Retinal pigment epithelial cell (primary cell): ENCODE measurements at regions not wholly inside any gene's neighbourhood (a gene's known extent, or its start where the extent isn't known, plus 50 kb on each side); places are given as distances from the start of the nearest gene placed in this dataset.
"Not testable (repeated sequence)": the region's sequence is repeated elsewhere in the genome, so short reads cannot be mapped to it uniquely, and the experiment has no call there.

Experiments
- DNase-seq: peaks from one replicate; pipeline ENCODE4 v3.0.0-alpha.2; 2010; ENCODE audit warnings: low read depth
- H3K4me3 ChIP-seq: 2 replicates; pipeline ENCODE4 v1.5.1; 2011; ENCODE audit warnings: mild to moderate bottlenecking, low read length, control low read depth, moderate library complexity

DNA sequence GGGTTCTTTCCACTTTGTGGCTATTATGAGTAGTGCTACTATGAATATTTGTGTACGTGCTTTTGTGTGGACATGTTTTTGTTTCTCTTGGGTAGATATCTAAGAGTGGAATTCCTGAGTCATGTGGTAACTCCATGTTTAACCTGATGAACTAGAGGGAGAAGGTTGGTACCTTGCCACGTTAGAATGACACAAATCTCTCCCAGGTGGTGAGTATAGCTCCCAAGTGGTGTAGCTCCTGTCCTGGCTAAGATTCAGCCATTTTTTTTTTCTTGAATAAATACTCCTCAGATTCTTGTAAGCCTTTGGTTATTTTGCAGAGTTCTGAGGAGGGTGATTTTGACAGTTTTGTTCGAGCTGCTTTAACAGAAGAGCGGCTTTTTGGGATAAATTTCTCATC lies 83.2 kb upstream of the DPP6 start:
- H3K4me3 ChIP-seq, DNase-seq: not testable (repeated sequence)

GRCh38 chr7:153974603-153975002 lies 77.6 kb upstream of the DPP6 start:
- not testable (repeated sequence) for DNase-seq, H3K4me3 ChIP-seq

DNA sequence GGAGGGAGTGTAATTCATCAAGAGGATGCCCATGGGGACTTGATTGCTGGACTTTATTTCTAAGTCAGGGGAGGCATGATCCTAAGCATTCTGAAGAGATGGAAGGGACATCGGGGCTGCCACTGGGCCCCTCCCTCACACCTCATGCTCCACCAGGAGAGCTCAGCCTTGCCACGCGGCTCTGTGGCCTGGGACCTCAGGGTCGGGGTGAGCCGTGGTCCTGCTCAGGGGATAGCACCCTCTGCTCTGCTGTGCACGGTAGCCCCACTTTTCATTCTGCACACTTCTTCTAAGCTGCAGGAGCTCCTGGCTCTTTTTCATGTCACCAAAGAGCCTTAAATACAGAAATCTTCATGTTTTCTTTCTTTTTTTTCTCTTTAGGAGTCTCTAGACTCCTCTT lies 75.5 kb upstream of the DPP6 start:
- H3K4me3 ChIP-seq, DNase-seq: not testable (repeated sequence)

GRCh38 chr7:153983186-153983585 lies 69.0 kb upstream of the DPP6 start:
- not testable (repeated sequence) for H3K4me3 ChIP-seq, DNase-seq

DNA sequence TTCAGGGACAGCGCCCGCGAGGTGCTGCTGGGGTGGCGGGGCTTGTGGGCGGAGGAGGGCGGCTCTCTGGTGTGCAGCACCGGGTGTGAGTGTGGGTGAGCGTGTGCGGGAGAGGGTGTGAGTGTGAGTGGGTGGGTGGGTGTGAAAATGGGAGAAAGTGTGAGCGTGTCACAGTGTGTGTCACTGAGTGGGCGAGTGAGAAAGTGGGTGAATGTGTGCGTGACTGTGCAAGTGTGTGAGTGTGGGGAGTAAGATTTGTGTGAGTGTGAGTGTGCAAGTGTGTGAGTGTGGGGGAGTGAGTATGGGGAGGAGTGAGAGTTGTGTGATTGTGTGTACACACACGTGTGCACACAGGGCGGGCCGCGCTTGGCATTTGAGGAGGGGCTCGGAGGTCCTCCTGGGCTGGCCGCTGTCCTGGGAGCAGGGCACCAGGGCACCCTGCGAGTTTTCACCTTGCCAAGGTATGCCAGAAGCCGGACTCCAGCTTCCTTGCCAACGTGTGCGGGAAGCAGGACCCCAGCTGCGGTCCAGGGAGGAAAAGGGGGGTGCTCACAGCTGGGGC lies 63.1 kb upstream of the DPP6 start:
- DNase-seq, H3K4me3 ChIP-seq: not testable (repeated sequence)

DNA sequence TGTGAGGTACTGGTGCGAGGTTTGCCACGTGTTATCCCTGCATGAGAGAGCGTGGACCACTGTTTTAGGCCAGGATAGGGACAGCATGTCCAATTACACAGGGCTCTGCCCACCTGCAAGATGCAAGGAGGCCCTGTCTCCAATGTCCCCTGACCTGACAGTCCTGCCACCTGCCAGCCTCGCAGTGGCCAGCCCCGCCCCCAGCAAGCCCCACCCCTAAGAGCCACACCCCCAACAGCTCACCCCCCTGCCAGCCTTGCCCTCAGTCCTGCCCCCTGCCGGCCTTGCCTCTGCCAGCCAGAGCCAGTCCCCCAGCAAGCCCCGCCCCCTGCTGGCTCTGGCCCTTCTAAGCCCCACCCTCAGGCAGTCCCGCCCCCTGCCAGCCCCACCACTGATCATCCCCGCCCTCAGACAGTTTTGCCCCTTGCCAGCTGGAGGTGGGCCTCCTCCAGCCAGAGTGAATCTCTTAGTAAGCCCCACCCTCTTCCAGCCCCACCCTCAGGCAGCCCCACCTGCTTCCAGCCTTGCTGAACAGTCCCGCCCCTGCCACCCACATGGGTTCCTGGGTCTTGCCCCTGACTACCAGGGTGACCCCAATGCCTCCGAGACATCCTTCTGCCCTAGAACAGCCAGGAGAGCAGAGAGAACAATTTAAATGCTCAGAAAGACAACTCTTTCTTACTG lies 62.3 kb upstream of the DPP6 start:
- DNase-seq, H3K4me3 ChIP-seq: not testable (repeated sequence)

DNA sequence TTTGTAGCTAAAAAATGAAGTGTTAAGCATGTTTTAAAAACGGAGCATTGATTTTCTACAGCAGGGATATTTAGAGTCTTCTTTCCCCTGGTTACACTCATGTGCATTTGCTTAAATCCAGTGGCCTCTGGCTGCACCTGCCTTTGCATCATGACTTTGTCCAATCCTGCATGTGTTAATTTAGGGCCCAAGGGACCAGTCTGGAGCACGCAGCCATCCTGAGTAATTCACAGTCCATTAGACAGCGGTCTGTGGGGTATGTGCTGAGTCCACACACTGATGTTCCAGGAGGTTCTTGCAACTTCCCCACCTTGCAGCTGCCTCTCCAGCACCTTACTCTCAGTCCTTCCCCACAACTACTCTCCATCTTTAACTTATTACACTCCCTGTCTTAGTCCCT lies 60.7 kb upstream of the DPP6 start:
- not testable (repeated sequence) for H3K4me3 ChIP-seq, DNase-seq

GRCh38 chr7:153993402-153993801 lies 58.8 kb upstream of the DPP6 start:
- H3K4me3 ChIP-seq, DNase-seq: not testable (repeated sequence)

DNA sequence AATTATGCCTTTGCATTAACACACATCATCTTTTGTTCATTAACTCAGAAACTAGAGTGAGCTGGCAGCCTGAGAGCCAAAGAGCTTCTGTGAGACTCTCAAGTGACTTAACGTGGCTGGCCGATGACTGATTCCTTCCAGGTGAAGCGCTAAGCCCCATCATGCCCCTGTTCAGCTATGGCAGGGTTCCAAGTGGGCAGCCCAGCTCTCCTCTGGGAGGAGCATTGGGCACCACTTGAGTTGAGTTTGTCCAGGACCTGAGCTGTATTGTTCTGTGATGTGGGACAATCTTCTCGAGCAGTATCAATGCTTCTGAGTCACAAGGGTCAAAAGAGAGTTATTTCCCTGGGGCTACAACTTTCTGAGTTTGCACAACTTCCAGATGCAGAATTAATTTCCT lies 53.3 kb upstream of the DPP6 start:
- DNase-seq, H3K4me3 ChIP-seq: not testable (repeated sequence)
